Gastroesophageal sphincter (tissue), 3 donors: ENCODE measurements at regions not wholly inside any gene's neighbourhood (a gene's known extent, or its start where the extent isn't known, plus 50 kb on each side); places are given as distances from the start of the nearest gene placed in this dataset.
"Not testable (repeated sequence)": the region's sequence is repeated elsewhere in the genome, so short reads cannot be mapped to it uniquely, and the experiment has no call there.

ENCODE experiments used
- CTCF ChIP-seq, 4 experiments: fragments of 200-600 bp in 2 of 4; fragments of 450-650 bp in 2 of 4; sonication (generic) in 1 of 4; IDR thresholded peaks; one replicate each; pipeline ENCODE4 v1.5.1; 2017 to 2019; ENCODE audit warnings: antibody characterized with exemption in 4 of 4, mild to moderate bottlenecking in 2 of 4, moderate library complexity in 2 of 4
- POLR2A ChIP-seq, 2 donors: fragments of 450-650 bp; IDR thresholded peaks; one replicate each; pipeline ENCODE4 v1.6.1; 2017; ENCODE audit warnings: antibody characterized with exemption in 2 of 2, mild to moderate bottlenecking in 2 of 2, moderate library complexity in 1 of 2
- POLR2AphosphoS5 ChIP-seq: sonication (generic); formaldehyde crosslinking; IDR thresholded peaks from one replicate; pipeline ENCODE4 v1.6.1; 2017; ENCODE audit warnings: antibody characterized with exemption

GRCh38 chr12:33087876-33088275 is 191.3 kb upstream of the PKP2 start:
- TF ChIP-seq CTCF (IDR thresholded peaks at IDR 0.05); POLR2AphosphoS5; POLR2A (IDR thresholded peaks at IDR 0.05): not testable (repeated sequence)
